K562 (cell line): ENCODE measurements at regions not wholly inside any gene's neighbourhood (a gene's known extent, or its start where the extent isn't known, plus 50 kb on each side); places are given as distances from the start of the nearest gene placed in this dataset.

Experiments used
- ATAC-seq: fragments of 200-7000 bp; cut with Tn5 transposase; 3 replicates; pipeline ENCODE4 v1.9.1; 2020; ENCODE audit warnings: moderate library complexity
- BruUV-seq: library from RNA; stranded (reverse); fragments of 400-500 nt; replicated peaks from 2 replicates; lab custom pipeline; 2021; lab: Mats Ljungman, UMichigan
- CTCF ChIA-PET: fragments of 300-600 bp; formaldehyde crosslinking; extraction: SDS; loops from one replicate; lab custom pipeline; 2021; ENCODE audit warnings: low intra/inter-chr PET ratio; lab: Yijun Ruan, JAX
- POLR2A ChIA-PET: fragments of 300-600, 350-650 bp; sonication (Branson Sonifier 250); formaldehyde crosslinking; extraction: SDS; loops from one replicate; lab custom pipeline; 2021; ENCODE audit warnings: antibody characterized with exemption, inconsistent platforms; lab: Yijun Ruan, JAX
- DNase-seq, 4 experiments: peaks; one replicate each; pipeline versions ENCODE4 v3.0.0 to v3.0.0-alpha.2; 2011 to 2018; ENCODE audit warnings: low spot score in 3 of 4, mixed read lengths in 3 of 4; ENCODE audit errors: extremely low read depth in 1 of 4
- FAIRE-seq: peaks from 2 replicates; lab custom pipeline; 2011; peaks lifted over from hg19 to GRCh38; lab: Jason Lieb, UNC
- H2AFZ ChIP-seq: 2 replicates; pipeline ENCODE4 v1.6.0; 2011; ENCODE audit warnings: low read depth, low read length, control low read depth, inconsistent platforms
- H3K27ac ChIP-seq: fragments of 200-600 bp; 3 replicates; pipeline ENCODE4 v1.8.0; 2011; ENCODE audit warnings: low read depth, mild to moderate bottlenecking, control low read depth, inconsistent platforms, low read length, moderate library complexity, mixed read lengths; ENCODE audit errors: extremely low read depth
- H3K27me3 ChIP-seq, 2 experiments: fragments of 300-600 bp in 1 of 2; 2 replicates in 1 of 2; 3 replicates in 1 of 2; pipeline versions ENCODE4 v1.6.0 to v1.8.0; 2011; ENCODE audit warnings: inconsistent platforms in 2 of 2, low read length in 2 of 2, mild to moderate bottlenecking in 1 of 2, mixed read lengths in 1 of 2, moderate library complexity in 1 of 2; ENCODE audit not compliant: control insufficient read depth in 2 of 2, insufficient read depth in 2 of 2
- H3K36me3 ChIP-seq: fragments of 300-600 bp; 3 replicates; pipeline ENCODE4 v1.8.0; 2011; ENCODE audit warnings: mild to moderate bottlenecking, low read length, inconsistent platforms; ENCODE audit not compliant: control insufficient read depth, insufficient read depth
- H3K4me1 ChIP-seq, 2 experiments: fragments of 200-600 bp in 1 of 2; replicated peaks in 1 of 2; 2 replicates in 1 of 2; 3 replicates in 1 of 2; pipeline versions ENCODE4 v1.5.1 to v1.8.0; 2011; ENCODE audit warnings: inconsistent platforms in 2 of 2, low read length in 2 of 2, mild to moderate bottlenecking in 1 of 2, mixed read lengths in 1 of 2, moderate library complexity in 1 of 2; ENCODE audit not compliant: control insufficient read depth in 2 of 2, insufficient read depth in 2 of 2
- H3K4me2 ChIP-seq: 2 replicates; pipeline ENCODE4 v1.6.1; 2011; ENCODE audit warnings: low read length, control low read depth, inconsistent platforms, mixed read lengths; ENCODE audit not compliant: insufficient read depth
- H3K4me3 ChIP-seq: fragments of 200-600 bp; sonication (generic), shearing (Covaris generic); 2 replicates; pipeline ENCODE4 v1.5.1; 2016; ENCODE audit warnings: control low read depth, inconsistent platforms
- H3K79me2 ChIP-seq: fragments of 200-600 bp; 3 replicates; pipeline ENCODE4 v1.8.0; 2011; ENCODE audit warnings: low read length, inconsistent platforms; ENCODE audit not compliant: control insufficient read depth, insufficient read depth
- H3K9ac ChIP-seq, 2 experiments: 2 replicates each; pipeline versions ENCODE4 v1.6.0 to v1.6.1; 2011; ENCODE audit warnings: low read depth in 2 of 2, low read length in 2 of 2, control low read depth in 1 of 2, inconsistent platforms in 1 of 2, mild to moderate bottlenecking in 1 of 2, mixed read lengths in 1 of 2; ENCODE audit not compliant: insufficient read depth in 1 of 2
- H3K9me1 ChIP-seq: one replicate; pipeline ENCODE4 v1.6.0; 2011; ENCODE audit warnings: inconsistent platforms, mild to moderate bottlenecking, low read length, moderate library complexity; ENCODE audit not compliant: control insufficient read depth, insufficient read depth
- H3K9me3 ChIP-seq: replicated peaks from 2 replicates; pipeline ENCODE4 v1.5.1; 2011; ENCODE audit warnings: low read depth, low read length, inconsistent platforms; ENCODE audit not compliant: control insufficient read depth, insufficient read depth
- H4K20me1 ChIP-seq: replicated peaks from 2 replicates; pipeline ENCODE4 v1.6.1; 2011; ENCODE audit warnings: low read length, inconsistent platforms, mixed read lengths; ENCODE audit not compliant: control insufficient read depth, insufficient read depth
- CTCF ChIP-seq, 3 experiments: IDR thresholded peaks in 2 of 3; conservative IDR thresholded peaks in 1 of 3; 2 replicates each; pipeline ENCODE4 v1.5.1; 2011 to 2012; ENCODE audit warnings: low read length in 3 of 3, mild to moderate bottlenecking in 3 of 3, control low read depth in 2 of 3, improper control_type of control experiment in 1 of 3, inconsistent platforms in 1 of 3, low read depth in 1 of 3, mixed read lengths in 1 of 3, moderate library complexity in 1 of 3; ENCODE audit not compliant: insufficient read depth in 2 of 3
- FOXK1 ChIP-seq: sonication (generic); formaldehyde crosslinking; IDR thresholded peaks from 2 replicates; pipeline ENCODE4 v1.8.0; 2022; ENCODE audit warnings: missing genetic modification reagents, mild to moderate bottlenecking, borderline replicate concordance
- MBD2 ChIP-seq: sonication (generic); IDR thresholded peaks from 2 replicates; pipeline ENCODE4 v1.6.1; 2016; ENCODE audit warnings: low read depth, borderline replicate concordance
- MEF2D ChIP-seq: conservative IDR thresholded peaks from 2 replicates; pipeline ENCODE4 v1.6.1; 2016; ENCODE audit warnings: low read depth, missing genetic modification characterization, missing compliant biosample characterization
- ZNF3 ChIP-seq: fragments of 250-450 bp; sonication (Bioruptor Pico); IDR thresholded peaks from 2 replicates; pipeline ENCODE4 v1.5.0; 2021; ENCODE audit warnings: mild to moderate bottlenecking, moderate library complexity
- WGBS: fragments of 100-300 bp; shearing (Covaris generic); methylation state at CpG from one replicate; pipeline ENCODE4 v1.1.6; 2016; ENCODE audit warnings: low coverage, mixed read lengths; ENCODE audit not compliant: insufficient coverage; ENCODE audit errors: missing lambda C conversion rate; 5-methylcytosine and 5-hydroxymethylcytosine counted together
- in situ Hi-C: fragments of 300-500 bp; cut with MboI; formaldehyde crosslinking; loops from 4 replicates; pipeline ENCODE4 v1.15.0; 2018; ENCODE audit warnings: inconsistent platforms, mixed read lengths
- intact Hi-C: fragments of 100-400 bp; cut with micrococcal nuclease; formaldehyde crosslinking; loops from 2 replicates; pipeline ENCODE4 v1.14.2; 2022

- no peaks in the 10 kb centered on the region for H3K27me3 ChIP-seq
- no TSS peak for BruUV-seq
- no peaks in the 10 kb centered on the region for H3K9me1 ChIP-seq
- no peak overlapping the region for H3K9ac ChIP-seq
- no peaks in the 10 kb centered on the region for H4K20me1 ChIP-seq
- no peaks in the 10 kb centered on the region for H3K9me3 ChIP-seq
- ChIA-PET CTCF (no interaction called here), POLR2A (no interaction called here)
- TF ChIP-seq FOXK1 (CRISPR knock-in tag): no peak
- no peak for TF ChIP-seq MEF2D (tag)
- TF ChIP-seq MBD2: no peak
- TF ChIP-seq ZNF3: no peak
- TF ChIP-seq CTCF (IDR thresholded peaks at IDR 0.05 in 2 of 3, conservative IDR thresholded peaks at IDR 0.05 in 1 of 3; ENCODE audit: insufficient read depth in 2 of 3, low read depth in 1 of 3, low read length in 3 of 3): peak in 2 of 3 experiments; percentile 9 to 15; a peak in 1 of 6 replicates
- no peak overlapping the region for H3K4me3 ChIP-seq
- no peak for DNase-seq
- in situ Hi-C loops (no loop called here), intact Hi-C loops (no loop called here)
- WGBS: 5% methylated on average over 2 of the region's 2 CpGs
- no peak for ATAC-seq
- no peaks in the 10 kb centered on the region for H3K79me2 ChIP-seq
- no peak overlapping the region for H2AFZ ChIP-seq
- FAIRE-seq: no peak
- no peak overlapping the region for H3K27ac ChIP-seq
- H3K36me3 ChIP-seq: no peaks in the 10 kb centered on the region
- no peak overlapping the region for H3K4me2 ChIP-seq
- H3K4me1 ChIP-seq: no peaks in the 10 kb centered on the region
Observed at GRCh38 chr14:58884442-58884841, 246.7 kb downstream of the DACT1 start.
